Right forelimb (tissue), 1 donor: ENCODE measurements at regions not wholly inside any gene's neighbourhood (a gene's known extent, or its start where the extent isn't known, plus 50 kb on each side); places are given as distances from the start of the nearest gene placed in this dataset.

Experiments
- DNase-seq: peaks from one replicate; pipeline ENCODE4 v3.0.0-alpha.2; 2018

DNA sequence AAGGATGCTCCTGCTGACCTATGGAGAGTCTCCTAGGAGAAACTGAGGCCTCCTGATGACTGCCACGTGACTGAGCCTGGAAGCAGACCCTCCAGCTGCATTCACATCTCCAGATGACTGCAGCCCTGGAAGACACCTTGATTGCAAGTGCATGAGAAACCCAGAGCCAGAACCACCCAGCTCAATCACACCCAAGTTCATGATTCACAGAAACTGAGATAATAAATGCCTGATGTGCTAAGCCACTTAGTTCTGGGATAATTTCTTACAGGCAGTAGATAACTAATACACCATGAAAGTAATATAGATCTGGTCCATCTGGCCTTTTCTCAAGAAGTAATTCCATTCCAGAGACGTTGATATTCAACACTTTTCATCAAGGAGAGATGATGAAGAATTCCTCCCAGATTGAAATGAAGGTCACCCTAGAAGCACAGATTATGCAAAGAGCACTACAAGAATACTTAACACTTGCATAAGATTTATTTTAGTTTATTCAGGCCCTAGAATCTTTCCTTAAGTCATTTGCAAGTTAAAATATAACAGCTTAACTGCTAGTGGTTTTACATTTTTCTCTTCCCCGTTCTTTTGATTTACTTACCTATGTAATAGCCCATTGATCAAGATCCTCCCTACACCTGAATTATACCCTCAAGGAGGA is 208.2 kb upstream of the INHBA start:
- no peak for DNase-seq

DNA sequence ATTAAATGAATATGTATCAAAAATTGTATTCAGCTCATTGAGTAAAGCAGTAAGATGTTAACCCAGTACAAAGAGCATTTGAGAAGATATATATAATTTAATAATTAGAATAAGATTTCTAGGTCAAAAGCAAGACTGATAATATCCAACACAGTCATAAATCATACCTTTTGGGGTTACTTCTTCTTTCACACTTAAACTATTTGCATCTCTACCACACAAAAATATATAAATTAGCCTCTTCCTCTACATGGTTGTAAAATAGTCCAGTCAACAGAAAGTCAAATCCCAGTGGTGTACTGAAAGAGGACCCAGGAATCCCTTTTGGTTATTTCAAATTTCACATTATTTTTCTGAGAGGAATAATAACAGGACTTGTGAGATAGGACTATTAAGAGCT is 204.6 kb upstream of the INHBA start:
- DNase-seq, result no peak

DNA sequence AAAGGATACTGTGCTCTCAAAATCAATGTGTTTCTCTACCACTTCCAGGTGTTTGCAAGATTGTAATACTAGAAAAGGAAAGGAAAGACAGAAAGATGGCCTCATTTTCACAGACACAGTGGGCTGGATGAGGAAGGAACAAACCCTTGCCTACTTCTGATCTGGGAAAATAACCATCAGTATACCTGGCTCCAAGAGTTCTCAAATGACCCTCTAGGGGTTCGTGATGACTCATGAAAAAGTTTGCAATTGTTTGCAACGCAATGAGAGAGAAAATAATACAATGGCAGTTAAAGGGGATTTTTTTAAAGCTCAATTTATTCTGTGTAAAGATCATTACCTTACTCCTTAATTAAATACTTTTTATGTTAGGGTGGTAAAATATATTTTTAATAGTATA is 197.6 kb upstream of the INHBA start:
- DNase-seq, result no peak

DNA sequence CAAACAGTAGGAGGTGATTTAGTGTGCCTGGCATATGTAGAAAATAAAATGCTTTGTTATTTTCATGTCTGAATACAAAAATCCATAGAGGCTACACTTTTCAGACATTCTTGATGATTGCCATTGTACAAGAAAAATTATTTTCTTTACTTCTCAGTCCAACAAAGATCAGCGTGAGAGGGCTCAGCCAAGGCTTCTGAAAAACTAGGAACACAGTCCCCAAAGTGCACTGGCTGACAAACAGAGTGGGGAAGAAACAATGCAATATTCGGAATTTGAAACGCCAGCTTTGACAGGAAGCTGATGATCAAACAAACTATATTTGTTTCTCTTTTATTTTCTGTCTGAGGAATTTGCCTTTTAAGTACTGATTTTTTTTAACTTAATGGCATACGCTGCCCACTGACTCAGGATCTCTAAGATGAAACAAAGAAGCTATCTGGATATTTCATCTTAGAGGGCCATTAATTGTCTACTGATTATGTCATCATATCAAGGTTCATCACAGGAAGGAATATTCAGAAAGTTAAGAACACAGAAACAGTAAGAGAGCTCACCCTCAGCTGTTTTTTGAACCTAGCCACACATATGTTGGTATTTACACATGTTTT is 197.0 kb upstream of the INHBA start:
- no peak for DNase-seq

DNA sequence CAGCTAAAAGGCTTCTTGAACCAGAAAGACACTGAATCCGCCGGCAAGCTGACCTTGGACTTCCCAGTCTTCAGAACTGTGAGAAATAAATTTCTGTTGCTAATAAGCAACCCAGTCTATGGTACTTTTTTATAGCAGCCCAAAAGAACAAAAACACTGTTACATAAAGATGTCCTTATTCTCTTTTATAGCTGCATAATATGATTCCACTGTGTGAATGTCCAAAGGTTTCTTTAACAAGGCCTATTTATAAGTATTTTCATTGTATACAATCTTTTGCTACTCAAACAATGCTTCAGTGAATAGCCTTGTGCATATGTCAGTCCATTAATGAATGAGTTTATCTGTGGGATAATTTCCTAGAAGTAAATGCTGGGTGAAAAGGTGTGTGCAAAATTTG is 190.8 kb upstream of the INHBA start:
- no peak for DNase-seq

DNA sequence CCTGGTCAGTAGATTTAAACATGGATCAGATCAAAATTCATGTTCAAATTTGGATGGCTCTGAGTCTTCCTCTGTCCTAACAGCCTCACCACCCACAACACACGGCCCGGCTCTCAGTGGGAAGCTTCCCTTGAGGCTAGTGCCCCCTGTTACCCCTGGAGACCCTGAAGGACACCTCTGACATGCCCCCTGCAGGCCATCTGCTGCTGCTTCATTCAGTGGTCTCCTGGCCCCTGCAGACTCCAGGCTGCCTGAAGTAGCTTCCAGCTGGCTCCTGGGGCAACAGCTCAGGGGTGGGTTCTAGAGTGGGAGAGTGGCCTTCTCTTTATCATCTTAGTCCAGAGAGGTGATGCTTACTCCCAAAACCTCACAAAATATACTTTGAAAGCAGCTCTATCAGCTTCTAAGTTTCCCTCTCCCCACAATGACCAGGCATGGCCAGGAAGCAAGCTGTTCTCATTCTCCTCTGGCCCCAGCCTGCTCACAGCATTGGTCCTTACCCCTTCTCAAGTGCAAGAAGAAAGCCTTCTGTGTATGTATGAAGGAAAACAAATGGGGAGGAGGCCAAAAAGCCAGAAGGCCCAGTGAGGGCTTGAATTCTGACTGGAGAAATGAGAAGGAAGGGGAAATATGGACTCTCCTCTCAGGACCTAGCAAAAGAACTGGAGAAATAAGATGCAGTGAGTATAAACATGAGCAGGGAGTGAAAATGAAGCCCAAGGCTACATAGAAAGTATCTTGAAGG is 189.6 kb upstream of the INHBA start:
- no peak for DNase-seq

DNA sequence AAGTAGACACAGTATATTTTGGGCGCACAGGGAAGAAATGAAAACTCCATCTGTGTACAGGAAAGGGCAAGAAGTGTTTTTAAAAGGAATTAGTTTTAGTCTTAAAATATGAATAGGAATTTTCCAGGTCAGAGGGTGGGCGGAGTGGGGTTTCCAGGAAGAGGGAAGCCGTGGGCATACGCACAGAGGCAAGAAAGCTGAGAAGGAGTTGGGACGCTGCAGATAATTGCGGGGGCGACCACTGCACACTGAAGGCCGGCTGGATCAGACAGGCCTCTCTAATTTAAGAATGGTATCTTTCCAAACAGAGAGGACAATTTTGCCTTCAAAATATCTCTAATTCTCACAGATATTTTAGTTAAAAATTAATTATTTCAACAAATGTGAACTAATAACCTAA is 189.1 kb upstream of the INHBA start:
- no peak for DNase-seq

DNA sequence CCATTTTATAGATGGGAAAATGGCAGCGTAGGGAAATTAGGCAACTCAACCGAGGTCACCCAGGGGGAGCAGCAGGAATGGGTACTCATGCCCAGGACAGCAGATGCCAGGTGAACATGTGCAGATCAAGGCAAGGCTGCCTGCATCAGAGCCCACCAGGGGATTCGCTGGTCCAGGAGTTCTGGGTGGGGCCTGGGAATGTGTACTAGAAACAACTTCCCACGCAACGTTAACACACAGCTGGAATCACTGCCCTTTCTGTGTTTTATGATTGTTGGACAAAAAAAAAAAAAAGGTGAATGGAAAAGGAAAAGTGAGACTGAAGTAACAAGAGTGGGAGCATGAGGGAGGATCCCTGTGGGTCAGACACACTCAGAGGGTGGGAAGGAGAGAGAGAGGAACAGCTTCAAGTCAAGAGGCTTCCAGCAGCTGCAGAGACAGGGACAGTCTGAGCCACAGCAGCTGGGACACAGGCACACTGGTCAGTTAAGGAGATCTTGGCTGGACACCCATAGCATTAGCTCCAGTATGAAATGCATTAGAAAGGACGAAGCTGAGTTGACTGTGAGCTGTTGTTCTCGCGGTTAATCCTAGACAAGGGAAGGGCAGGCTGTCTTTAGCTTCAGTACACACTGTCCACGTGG is 187.9 kb upstream of the INHBA start:
- no peak for DNase-seq

DNA sequence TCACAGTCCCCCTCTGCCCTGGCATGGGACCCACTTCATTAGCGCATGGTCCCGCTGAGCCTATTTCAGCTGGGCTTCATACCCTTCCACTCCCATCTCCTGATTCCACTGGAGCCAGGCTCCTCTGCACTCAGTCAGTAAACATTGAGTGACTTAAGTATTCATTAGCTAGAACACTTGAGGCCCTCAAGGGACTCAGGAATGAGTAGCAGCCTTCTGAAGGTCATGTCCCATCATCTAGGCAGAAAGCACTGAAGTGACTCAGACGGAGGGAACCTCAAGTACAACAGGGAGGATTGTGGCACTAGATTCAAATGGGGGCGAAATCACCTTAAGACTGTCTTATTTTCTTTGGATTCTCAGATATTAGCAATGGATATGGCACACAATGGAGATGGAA is 186.6 kb upstream of the INHBA start:
- no peak for DNase-seq

DNA sequence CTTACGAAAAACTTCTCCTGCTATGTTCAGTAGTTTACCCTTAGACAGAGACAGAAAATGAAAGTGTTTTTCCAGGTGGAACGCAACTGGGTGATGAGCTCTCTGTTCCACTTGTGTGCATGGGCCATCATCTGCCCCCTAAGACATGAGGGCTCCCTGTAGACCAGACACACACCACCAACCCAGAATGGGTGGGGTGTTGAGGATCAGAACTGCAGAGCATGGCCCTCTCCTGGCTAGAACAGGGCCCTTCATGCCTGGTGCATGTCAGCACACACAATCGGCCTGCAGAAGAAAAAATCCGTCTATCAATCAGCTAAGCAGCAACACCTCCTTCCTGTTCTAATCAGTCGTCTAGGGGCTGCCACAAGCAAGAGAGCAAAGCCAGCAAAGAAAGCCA is 186.2 kb upstream of the INHBA start:
- no peak for DNase-seq

DNA sequence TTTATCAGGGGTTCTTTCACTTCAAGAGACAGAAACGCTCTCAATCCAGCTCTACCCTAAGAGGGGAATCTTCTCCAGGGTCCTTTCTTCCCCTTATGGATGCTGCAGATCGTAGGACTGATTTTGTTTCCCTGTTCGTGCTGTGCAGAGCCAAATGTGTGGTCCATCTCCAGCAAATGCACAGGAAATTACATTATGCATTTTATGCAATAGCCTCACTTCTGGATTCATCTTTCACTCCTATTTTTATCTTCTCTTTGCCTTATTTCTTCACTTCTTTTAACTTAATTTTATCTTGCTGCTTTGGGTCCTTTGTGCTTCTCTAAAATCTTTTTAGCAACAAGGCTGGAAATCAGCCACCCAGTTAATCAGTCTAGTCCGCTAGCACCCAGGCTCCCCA is 184.5 kb upstream of the INHBA start:
- no peak for DNase-seq

DNA sequence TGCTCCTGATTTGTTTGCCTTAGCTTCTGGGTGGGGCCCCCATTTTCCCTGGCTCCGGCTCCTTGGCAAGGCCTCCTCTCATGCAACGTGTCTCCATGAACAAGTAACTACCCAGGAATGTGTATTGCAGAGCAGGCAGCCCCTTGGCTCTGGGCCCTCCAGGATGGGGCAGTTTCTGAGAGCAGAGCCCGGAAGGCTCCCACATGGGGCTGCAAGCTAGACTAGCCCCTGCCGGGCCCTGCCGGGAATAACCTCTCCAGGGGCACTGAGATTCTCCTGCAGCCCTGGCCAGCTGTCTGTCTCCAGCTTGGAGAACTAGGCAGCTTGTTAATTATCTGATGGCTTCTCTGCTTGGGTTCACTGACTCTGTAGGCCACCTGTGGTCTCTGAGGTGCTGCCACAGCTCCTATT is 184.0 kb upstream of the INHBA start:
- peak; percentile 81 for DNase-seq

DNA sequence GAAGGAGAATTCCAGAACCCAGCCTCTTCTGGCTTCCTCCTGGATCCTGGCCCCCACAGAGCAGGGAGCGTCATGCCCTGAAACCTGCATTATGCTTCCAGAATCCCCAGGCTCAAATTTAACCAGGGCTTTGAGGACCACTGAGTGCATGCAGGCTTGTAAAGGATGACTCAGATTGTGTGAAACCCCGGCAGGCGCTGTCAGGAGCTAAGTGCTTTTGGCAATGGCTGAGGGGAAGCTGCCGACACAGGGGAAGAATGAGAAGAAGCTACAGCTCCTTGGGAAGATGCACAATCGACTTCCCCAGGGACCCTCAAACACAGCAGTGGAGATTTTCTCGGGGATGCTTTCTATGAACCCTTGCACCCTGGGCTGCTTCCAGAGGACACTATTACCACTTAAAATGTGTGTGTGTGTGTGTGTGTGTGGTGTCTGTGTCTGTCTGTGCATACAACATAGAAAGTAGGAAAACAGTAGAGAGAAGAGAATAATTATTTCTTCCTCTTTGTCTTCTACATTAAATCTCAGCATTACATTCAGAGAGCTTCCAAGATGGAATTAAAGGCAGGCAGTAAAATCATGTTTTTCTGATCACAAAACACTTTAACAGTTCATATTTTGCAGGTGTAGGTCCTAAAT is 183.5 kb upstream of the INHBA start:
- peak; percentile 71 for DNase-seq

DNA sequence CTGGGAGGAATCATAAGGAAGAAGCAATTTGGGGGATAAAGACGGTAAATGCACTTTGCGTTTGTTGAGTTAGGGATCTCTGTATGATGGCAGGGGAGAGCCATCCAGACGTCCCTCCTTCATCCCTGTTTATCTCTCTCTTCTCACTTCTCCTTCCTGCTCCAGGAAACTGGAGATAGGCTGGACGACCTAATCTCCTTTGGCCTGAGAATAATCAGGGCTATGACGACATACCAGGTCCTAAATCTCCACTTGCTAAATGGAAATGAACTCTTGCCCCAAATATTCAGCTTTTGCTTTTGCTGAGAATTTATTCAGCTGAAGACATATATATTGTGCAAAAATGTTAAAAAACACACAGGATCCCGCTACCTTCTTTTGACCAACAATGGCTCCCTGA is 182.9 kb upstream of the INHBA start:
- no peak for DNase-seq

DNA sequence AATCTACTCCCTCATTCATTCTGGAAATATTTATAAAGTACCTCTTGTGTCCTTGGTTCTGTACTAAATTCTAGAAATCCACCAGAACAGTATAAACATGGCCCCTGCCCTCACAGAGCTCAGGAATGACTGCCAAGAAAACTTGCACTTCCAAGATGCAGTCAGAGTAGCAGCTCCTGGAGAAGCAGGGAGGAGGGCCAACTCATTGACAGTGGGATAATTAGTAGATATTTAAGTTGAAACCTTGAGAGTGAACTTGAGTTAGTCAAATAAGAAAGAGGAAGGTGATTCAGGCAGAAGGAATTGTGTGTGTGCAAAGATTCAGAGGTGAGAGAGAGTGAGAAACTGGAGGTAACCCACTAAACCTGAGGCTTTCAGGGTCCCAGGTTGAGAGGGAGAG is 182.2 kb upstream of the INHBA start:
- DNase-seq, result no peak

DNA sequence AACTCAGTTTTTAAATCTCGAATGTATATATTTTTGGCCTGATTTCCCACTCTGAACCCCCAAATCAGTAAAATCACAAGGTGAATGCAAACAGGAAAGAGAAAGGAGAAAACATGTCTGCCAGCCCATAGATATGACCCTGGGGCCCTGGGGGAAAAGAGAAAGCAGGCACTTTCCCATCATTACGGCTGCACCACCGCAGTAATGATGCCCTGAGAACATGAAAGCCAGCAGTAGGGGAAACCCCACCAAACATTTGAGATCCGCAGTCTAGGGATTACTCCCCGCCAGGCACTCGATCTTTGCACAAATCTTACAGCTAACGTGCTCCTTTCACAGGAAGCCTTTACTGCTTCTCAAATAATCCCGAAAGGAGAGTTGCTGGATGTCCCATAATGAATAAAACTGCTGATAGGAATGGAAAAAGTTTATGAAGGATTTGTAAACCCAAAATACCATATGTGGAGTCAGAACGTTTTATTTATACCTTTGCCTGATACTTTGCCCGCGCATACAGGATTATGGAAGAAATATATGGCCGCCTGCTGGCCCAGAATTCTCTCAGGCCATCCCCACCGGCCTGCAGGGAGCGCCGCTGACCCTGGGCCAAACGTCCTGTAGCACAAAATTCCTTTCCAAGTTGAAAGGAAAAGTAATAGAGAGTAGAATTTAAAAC is 180.0 kb upstream of the INHBA start:
- DNase-seq, result no peak

DNA sequence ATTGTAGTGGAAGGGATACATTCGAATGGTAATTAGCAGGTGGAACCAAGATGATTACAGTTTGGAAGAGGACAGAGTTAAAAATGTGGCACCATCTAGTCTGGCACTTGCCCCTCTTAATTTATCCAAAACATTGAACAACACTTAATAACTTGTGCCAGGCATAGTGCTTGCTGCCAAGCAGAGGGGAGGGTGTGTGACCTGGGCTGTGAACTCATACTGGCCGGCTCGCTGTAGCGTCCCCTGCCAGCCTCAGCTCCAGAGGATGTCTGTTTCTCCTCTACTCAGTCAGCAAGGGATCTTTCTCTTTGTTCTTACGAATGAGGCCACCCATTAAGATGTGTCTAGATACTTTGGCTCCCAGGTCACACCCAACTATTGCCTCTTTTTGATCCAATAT is 179.4 kb upstream of the INHBA start:
- no peak for DNase-seq

DNA sequence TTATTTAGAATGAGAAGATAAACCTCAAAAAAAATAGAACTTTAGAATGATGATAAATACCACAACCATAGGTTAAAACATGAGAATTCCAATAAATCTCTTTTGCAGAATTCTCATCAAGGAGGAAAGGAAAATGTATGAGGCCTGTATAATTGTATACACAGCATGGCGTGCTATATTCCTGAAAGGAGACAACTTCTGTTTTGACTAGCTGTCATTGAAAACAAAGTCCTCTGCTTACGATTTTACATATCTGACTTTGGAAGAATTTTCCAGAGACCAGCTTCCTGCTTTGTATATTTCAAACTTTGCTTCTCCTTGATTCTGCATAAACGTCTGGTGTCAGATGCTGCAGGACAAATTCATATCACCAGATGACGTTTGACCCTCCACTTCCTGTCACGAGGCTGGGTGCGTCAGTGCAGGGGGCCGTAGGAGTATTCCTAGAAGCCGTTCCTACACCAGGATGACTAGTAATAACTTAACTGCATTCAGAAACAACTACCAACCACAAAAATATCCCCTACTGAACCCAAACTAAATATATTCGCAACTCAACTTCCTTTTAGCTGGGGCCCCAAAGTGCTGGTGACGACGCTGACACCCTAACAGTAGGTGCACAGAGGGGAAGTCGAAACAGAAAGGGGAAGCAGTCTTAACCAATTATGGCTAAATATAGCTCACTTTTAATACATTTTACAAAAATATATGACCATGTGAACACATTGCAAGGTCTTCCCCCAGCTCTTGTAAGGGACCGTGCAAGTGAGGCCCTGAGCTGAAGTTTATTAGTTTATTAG is 178.6 kb upstream of the INHBA start:
- no peak for DNase-seq

DNA sequence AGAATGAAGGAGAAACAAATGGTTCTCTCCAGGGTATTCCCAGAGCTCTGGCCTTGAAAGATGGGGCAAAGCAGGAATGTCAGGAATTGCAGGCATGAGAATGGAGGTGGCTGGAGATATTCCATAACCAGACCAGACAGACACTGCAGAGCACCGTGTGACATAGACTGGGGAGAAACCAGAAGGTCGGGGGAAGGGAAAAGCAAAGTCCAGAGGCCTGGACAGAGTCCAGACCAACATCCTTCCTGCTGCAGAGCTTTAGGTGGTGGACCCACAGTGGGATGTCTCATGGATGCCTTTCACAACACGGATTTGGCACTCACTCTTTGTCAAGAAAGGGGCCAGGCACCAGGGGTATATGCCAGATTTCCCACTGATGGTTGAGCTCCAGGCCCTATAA is 177.2 kb upstream of the INHBA start:
- no peak for DNase-seq

DNA sequence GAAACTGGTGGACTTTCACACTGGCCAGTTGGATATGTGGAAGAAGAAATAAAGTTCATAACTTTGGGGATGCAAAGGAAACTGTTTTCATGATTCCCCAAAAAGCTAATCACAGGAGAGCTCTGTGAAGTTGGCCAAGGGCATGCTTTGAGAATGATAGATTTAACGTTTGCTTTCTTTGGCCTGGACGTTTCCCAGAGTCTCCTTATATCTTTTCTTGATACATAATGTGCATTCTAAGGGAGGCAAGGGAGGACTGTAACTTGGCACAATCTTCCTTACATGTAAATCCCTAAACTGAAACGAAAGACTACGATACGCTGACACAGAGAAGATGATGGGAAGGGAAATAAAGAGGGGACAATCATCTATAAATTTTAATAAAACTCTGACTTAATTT is 176.5 kb upstream of the INHBA start:
- no peak for DNase-seq

DNA sequence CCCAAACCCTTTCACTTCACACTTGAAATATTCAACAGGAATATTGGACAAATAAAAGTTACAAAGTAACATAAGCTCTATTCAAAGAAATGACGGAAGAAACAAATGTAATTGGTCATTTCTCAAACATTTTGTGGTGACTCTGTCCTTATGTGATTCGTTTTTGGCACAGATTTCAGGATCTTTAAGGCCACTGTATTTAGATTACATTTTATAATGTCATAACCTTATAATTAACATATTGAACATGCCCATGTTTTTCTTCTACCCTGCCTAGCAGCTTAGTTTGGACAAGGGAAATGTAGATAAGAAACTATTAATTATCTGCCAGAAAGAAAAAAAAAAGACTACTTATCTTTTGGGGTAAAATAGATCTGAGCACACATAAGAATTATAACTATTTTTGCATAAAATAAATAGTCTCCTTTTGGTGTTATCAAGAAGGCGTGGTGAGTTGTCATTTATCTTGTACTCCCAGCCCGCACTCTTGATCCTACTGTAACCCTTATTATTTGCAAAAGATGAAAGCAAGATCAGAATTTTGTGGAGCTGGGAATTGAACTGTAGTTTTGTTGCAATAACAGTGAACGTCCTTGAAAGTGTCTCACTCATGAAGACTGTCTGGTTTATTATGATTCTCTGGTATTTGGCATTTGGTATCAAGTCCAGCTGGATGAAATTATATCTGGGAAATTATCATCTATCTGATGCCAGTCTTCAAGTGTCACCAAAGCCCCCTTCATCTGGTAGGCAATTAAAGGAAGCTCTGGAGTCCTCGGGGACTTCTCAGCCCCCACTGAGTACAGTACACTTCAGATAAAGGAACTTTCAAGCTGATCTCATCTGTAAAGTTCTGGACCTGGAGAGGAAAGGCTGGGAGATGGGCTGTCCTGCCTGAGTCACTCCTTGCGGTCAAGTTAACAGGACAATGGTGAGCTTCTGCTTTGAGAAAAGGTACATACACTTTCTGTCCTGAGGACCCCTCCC is 175.7 kb upstream of the INHBA start:
- DNase-seq, result no peak
